ENCODE measurements at regions not wholly inside any gene's neighbourhood (a gene's known extent, or its start where the extent isn't known, plus 50 kb on each side); places are given as distances from the start of the nearest gene placed in this dataset.

DNA sequence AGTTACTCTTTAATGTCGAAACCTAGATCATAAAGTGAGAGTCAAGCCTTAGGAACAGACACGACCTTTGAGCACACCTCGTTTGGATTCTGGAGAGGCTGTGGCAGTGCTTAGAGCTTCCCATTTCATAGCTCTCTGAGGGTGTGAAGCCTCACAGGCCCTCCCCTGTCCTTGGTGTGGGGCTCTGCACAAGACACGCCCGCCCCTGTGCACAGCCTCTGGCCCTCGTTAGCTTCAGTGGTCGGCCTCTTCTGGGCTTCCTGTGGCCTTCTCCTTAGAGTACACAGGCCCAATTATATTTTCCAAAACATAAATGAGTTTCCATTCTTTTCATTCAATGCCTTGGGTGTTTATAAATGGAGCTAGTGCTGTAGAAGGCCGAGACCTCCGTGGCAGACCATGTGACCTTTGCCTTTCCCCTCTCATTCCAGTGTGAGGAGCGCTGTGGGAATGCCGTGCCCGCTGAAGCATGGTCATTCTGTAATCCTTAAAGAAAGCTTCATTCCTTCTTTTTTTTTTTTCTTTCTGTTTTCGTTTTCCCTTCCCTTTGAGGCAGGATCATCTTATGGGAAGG is 208.6 kb downstream of the DCDC2C start:
- TF ChIP-seq CTCF (IDR thresholded peaks at IDR 0.05) (no peak), POLR2A (IDR thresholded peaks at IDR 0.05; ENCODE audit: low read length) (no peak)
